Brain microvascular endothelial cell (primary cell): ENCODE measurements at regions not wholly inside any gene's neighbourhood (a gene's known extent, or its start where the extent isn't known, plus 50 kb on each side); places are given as distances from the start of the nearest gene placed in this dataset.

ENCODE experiments used
- DNase-seq: peaks from one replicate; pipeline ENCODE4 v3.0.0-alpha.2; 2020
- H3K27ac ChIP-seq: fragments of 250-450 bp; sonication (Bioruptor Pico); 2 replicates; pipeline ENCODE4 v1.5.1; 2020; ENCODE audit warnings: mild to moderate bottlenecking, moderate library complexity
- H3K27me3 ChIP-seq: fragments of 250-450 bp; sonication (Bioruptor Pico); replicated peaks from 2 replicates; pipeline ENCODE4 v1.5.1; 2020; ENCODE audit warnings: mild to moderate bottlenecking
- H3K36me3 ChIP-seq: fragments of 250-450 bp; sonication (Bioruptor Pico); replicated peaks from 2 replicates; pipeline ENCODE4 v1.5.1; 2020; ENCODE audit warnings: mild to moderate bottlenecking
- H3K4me3 ChIP-seq: 2 replicates; pipeline ENCODE4 v1.5.1; 2011; ENCODE audit warnings: low read depth, mild to moderate bottlenecking, control low read depth, low read length, moderate library complexity
- CTCF ChIP-seq: IDR thresholded peaks from 2 replicates; pipeline ENCODE4 v1.5.1; 2011; ENCODE audit warnings: low read depth, mild to moderate bottlenecking, moderate library complexity, low read length, control low read depth, inconsistent platforms; ENCODE audit errors: missing control alignments
- in situ Hi-C: cut with HindIII; loops from 2 replicates; pipeline ENCODE4 v1.10.0; 2017; ENCODE audit warnings: low sequenced_read_pairs, low pct_ligation_motif_present

GRCh38 chr16:66298006-66298405 lies 68.5 kb upstream of the CDH5 start:
- in situ Hi-C loops, result no loop called here
- no peak for TF ChIP-seq CTCF
- Histone ChIP-seq H3K27me3 (peaks cover 11% of the 10 kb centered on the region), H3K4me3 (no peak overlapping the region), H3K36me3 (no peaks in the 10 kb centered on the region), H3K27ac (no peak overlapping the region)
- no peak for DNase-seq

- Histone ChIP-seq H3K27me3 (peaks cover 8% of the 10 kb centered on the region), H3K27ac (no peak overlapping the region), H3K36me3 (no peaks in the 10 kb centered on the region), H3K4me3 (no peak overlapping the region)
- no peak for DNase-seq
- TF ChIP-seq CTCF, result no peak
- in situ Hi-C loops, result no loop called here
Observed at GRCh38 chr16:66296591-66296990, 69.9 kb upstream of the CDH5 start.

DNA sequence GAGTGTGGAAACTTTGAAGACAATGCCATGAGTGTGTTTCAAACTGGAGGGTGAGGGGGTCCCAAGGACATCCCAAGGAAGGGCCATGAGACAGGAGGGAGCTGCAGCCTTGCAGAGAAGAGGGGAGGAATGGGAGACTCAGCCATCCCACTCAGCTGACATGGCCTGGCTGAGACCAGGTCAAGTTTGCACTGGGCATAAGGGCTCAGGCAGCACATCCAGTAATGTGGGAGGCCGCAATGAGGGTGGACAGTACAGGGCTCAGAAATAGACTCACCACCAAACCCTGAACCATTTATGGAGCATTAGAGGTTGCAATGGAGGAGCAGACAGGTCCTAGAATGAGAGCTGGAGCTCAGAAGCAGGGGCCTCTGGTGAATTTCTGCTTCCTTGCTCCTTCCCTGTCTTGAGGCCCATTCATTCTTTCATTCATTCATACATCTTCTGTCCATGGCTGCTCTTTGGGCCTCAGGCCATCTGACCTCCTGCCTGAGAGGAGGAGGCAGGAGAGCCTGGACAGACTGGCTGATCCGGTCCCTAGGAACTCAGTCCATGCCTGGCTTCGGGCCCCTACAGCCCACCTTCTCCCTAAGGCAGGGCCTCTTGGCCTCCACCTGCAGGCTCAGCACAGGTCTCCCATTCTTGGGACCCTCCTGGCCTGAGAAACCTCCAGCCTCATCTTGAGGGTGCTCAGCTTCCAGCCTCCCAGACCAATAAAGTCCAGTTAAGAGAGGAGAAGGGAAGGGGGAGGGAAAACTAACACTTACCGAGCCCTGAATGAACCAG lies 70.5 kb upstream of the CDH5 start:
- no peaks in the 10 kb centered on the region for H3K36me3 ChIP-seq
- TF ChIP-seq CTCF, result no peak
- in situ Hi-C loops, result no loop called here
- no peak overlapping the region for H3K4me3 ChIP-seq
- DNase-seq, result no peak
- peaks cover 8% of the 10 kb centered on the region for H3K27me3 ChIP-seq
- H3K27ac ChIP-seq, result no peak overlapping the region

- in situ Hi-C loops, result no loop called here
- TF ChIP-seq CTCF, result no peak
- no peak for DNase-seq
- H3K27ac ChIP-seq, result no peak overlapping the region
- no peaks in the 10 kb centered on the region for H3K36me3 ChIP-seq
- no peak overlapping the region for H3K4me3 ChIP-seq
- H3K27me3 ChIP-seq, result peaks cover 8% of the 10 kb centered on the region
Observed at GRCh38 chr16:66295213-66295612, 71.3 kb upstream of the CDH5 start.

DNA sequence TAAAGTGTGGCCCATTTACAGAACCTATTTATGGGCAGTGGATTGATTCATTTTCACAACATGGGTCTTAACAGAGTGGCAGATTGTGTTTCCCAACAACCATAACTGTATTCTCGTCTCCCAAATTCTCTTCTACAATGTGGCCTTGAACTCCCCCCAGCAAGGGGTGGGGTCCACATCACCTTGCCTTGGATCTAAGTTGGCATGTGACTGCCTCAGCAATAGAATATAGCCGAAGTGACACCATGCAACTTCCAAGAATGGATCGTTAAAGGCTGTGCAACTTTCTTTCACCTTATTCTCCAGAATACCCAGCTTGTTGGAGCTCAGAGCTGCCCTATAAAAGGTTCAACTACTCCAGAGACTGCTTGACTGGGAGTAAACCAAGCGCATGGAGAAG lies 72.0 kb upstream of the CDH5 start:
- in situ Hi-C loops, result no loop called here
- Histone ChIP-seq H3K36me3 (no peaks in the 10 kb centered on the region), H3K27me3 (peaks cover 8% of the 10 kb centered on the region), H3K27ac (no peak overlapping the region), H3K4me3 (no peak overlapping the region)
- no peak for TF ChIP-seq CTCF
- no peak for DNase-seq

- TF ChIP-seq CTCF, result no peak
- Histone ChIP-seq H3K4me3 (no peak overlapping the region), H3K27me3 (peaks cover 8% of the 10 kb centered on the region), H3K36me3 (no peaks in the 10 kb centered on the region), H3K27ac (no peak overlapping the region)
- DNase-seq, result no peak
- in situ Hi-C loops, result no loop called here
Observed at GRCh38 chr16:66293932-66294331, 72.6 kb upstream of the CDH5 start.
